ENCODE measurements at regions not wholly inside any gene's neighbourhood (a gene's known extent, or its start where the extent isn't known, plus 50 kb on each side); places are given as distances from the start of the nearest gene placed in this dataset.

GRCh38 chr7:11960621-11961020, 128.6 kb upstream of the THSD7A start:
- Histone ChIP-seq H3K4me1 (ENCODE audit: control insufficient read depth in 1 of 2, insufficient read depth in 1 of 2, low read depth in 1 of 2, low read length in 1 of 2) (no peaks in the 10 kb centered on the region), H3K4me3 (ENCODE audit: low read depth in 1 of 2, low read length in 1 of 2) (no peak overlapping the region), H3K27me3 (no peaks in the 10 kb centered on the region), H3K27ac (no peak overlapping the region), H3K36me3 (no peaks in the 10 kb centered on the region), H3K9me3 (no peaks in the 10 kb centered on the region)
- TF ChIP-seq CTCF (IDR thresholded peaks at IDR 0.05): no peak

- no peaks in the 10 kb centered on the region for H3K4me1 ChIP-seq (ENCODE audit: control insufficient read depth in 1 of 2, insufficient read depth in 1 of 2, low read depth in 1 of 2, low read length in 1 of 2)
- no peaks in the 10 kb centered on the region for H3K36me3 ChIP-seq
- no peaks in the 10 kb centered on the region for H3K27me3 ChIP-seq
- no peak overlapping the region for H3K4me3 ChIP-seq (ENCODE audit: low read depth in 1 of 2, low read length in 1 of 2)
- no peaks in the 10 kb centered on the region for H3K9me3 ChIP-seq
- TF ChIP-seq CTCF (IDR thresholded peaks at IDR 0.05): no peak
- no peak overlapping the region for H3K27ac ChIP-seq
Measured at GRCh38 chr7:11969643-11970042, 137.6 kb upstream of the THSD7A start.

- Histone ChIP-seq H3K36me3 (no peaks in the 10 kb centered on the region), H3K4me1 (ENCODE audit: control insufficient read depth in 1 of 2, insufficient read depth in 1 of 2, low read depth in 1 of 2, low read length in 1 of 2) (no peaks in the 10 kb centered on the region), H3K4me3 (ENCODE audit: low read depth in 1 of 2, low read length in 1 of 2) (no peak overlapping the region), H3K9me3 (no peaks in the 10 kb centered on the region), H3K27me3 (no peaks in the 10 kb centered on the region), H3K27ac (no peak overlapping the region)
- TF ChIP-seq CTCF (IDR thresholded peaks at IDR 0.05): no peak
Measured at GRCh38 chr7:11970132-11970531, 138.1 kb upstream of the THSD7A start.

GRCh38 chr7:11985376-11985775, 153.4 kb upstream of the THSD7A start:
- Histone ChIP-seq H3K4me3 (ENCODE audit: low read depth in 1 of 2, low read length in 1 of 2) (no peak overlapping the region), H3K4me1 (ENCODE audit: control insufficient read depth in 1 of 2, insufficient read depth in 1 of 2, low read depth in 1 of 2, low read length in 1 of 2) (no peaks in the 10 kb centered on the region)

GRCh38 chr7:11985971-11986370, 154.0 kb upstream of the THSD7A start:
- TF ChIP-seq CTCF (IDR thresholded peaks at IDR 0.05): no peak
- no peaks in the 10 kb centered on the region for H3K27me3 ChIP-seq
- H3K4me3 ChIP-seq (ENCODE audit: low read depth in 1 of 2, low read length in 1 of 2): no peak overlapping the region
- no peak overlapping the region for H3K27ac ChIP-seq
- H3K4me1 ChIP-seq (ENCODE audit: control insufficient read depth in 1 of 2, insufficient read depth in 1 of 2, low read depth in 1 of 2, low read length in 1 of 2): no peaks in the 10 kb centered on the region
- peaks cover 3% of the 10 kb centered on the region for H3K9me3 ChIP-seq
- H3K36me3 ChIP-seq: no peaks in the 10 kb centered on the region

More at GRCh38 chr7:11985376-11985775, 153.4 kb upstream of the THSD7A start:
- TF ChIP-seq CTCF (IDR thresholded peaks at IDR 0.05): no peak
- no peaks in the 10 kb centered on the region for H3K36me3 ChIP-seq
- no peaks in the 10 kb centered on the region for H3K27me3 ChIP-seq
- H3K27ac ChIP-seq: no peak overlapping the region
- H3K9me3 ChIP-seq: peaks cover 3% of the 10 kb centered on the region

GRCh38 chr7:11988186-11988585, 156.2 kb upstream of the THSD7A start:
- no peaks in the 10 kb centered on the region for H3K36me3 ChIP-seq
- H3K27me3 ChIP-seq: no peaks in the 10 kb centered on the region
- no peak overlapping the region for H3K27ac ChIP-seq
- no peak overlapping the region for H3K4me3 ChIP-seq (ENCODE audit: low read depth in 1 of 2, low read length in 1 of 2)
- H3K4me1 ChIP-seq (ENCODE audit: control insufficient read depth in 1 of 2, insufficient read depth in 1 of 2, low read depth in 1 of 2, low read length in 1 of 2): no peaks in the 10 kb centered on the region
- H3K9me3 ChIP-seq: peaks cover 3% of the 10 kb centered on the region
- no peak for TF ChIP-seq CTCF (IDR thresholded peaks at IDR 0.05)

Measured in neutrophil (primary cell).